Dermis microvascular lymphatic vessel endothelial cell (primary cell): ENCODE measurements at regions not wholly inside any gene's neighbourhood (a gene's known extent, or its start where the extent isn't known, plus 50 kb on each side); places are given as distances from the start of the nearest gene placed in this dataset.
A peak's percentile ranks its signal among the peaks of the same experiment; 100 is the strongest.

Source experiments
- DNase-seq, 2 donors: peaks; one replicate each; pipeline versions ENCODE4 v3.0.0 to v3.0.0-alpha.2; 2010; ENCODE audit warnings: low read depth in 2 of 2

GRCh38 chrX:100512471-100512870 lies 72.3 kb upstream of the TNMD start:
- DNase-seq = peak; percentile 5 to 9

GRCh38 chrX:100494646-100495370 lies 84.7 kb upstream of the PCDH19 start:
- no peak for DNase-seq

DNA sequence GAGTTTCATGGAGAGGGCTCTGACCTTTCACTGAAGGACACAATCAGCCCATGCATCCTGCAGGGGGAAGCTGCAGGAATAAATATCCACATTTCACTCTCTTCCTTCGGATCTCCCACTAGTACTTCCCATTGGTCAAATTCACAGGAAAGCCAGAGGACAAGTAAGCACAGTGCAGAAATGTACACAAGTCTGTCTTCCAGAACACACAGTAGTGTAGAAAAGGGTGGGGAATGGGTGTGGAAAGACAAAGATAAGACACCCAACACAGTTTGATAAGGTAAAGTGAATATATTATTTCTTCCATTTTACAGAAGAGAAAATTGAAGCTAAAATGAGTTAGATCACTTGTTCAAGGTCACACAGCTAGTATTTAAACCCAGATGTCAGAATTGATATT lies 81.1 kb upstream of the PCDH19 start:
- no peak for DNase-seq

- DNase-seq = no peak
These were observed 77.7 kb upstream of the PCDH19 start for GRCh38 chrX:100487795-100488194.

DNA sequence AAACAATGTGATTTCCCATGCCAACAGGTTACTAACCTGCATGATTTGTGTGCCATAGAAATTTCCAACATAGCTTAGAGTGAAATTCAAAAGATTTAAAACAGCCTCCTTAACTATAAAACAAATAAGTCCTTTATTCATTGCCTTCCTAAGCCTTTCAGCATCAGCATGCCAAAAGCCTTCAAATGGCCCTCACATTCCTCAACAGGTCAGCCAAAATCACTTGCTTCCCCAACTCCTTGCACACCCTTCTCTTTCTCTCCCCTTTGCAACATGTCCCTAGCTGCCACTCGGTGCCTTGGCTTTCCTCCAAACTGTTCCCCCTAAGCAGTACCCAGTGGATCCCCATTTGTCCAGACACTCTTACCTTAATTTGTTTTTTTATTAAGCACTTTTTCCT lies 74.9 kb upstream of the PCDH19 start:
- DNase-seq = no peak

GRCh38 chrX:100479329-100479728 lies 69.3 kb upstream of the PCDH19 start:
- no peak for DNase-seq

DNA sequence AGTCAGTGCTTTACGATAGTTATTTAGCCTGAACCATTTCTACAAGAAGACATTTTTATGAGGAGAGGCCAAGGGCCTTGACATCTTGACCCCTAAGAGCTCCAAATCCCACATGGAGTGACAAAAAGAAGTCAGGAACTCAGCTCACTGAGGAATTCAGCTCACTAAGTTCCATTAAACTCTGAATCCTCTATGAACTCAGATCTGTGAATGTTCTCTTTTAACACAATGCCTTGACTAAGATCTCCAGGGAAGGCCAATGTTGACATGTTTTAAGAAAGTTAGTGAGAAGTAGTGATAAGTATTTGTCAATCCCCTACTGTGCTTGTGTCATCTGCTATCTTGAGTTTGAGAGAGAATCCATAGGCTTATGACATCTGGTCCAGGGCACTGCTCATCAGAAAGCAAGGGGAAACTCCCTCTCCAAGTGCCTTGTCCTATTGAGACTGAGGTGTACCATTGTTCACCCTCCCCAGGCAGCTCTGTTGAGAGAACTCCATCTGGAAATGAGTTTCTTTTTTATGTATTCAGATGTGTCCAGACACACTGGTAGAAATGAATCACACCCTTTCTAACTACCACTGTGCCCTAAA lies 68.7 kb upstream of the PCDH19 start:
- DNase-seq = no peak

GRCh38 chrX:100477958-100478357 lies 67.9 kb upstream of the PCDH19 start:
- no peak for DNase-seq

- DNase-seq = no peak
These were observed 67.4 kb upstream of the PCDH19 start for GRCh38 chrX:100477467-100477866.
